Osteoblast (primary cell): ENCODE measurements at regions not wholly inside any gene's neighbourhood (a gene's known extent, or its start where the extent isn't known, plus 50 kb on each side); places are given as distances from the start of the nearest gene placed in this dataset.
"Not testable (repeated sequence)": the region's sequence is repeated elsewhere in the genome, so short reads cannot be mapped to it uniquely, and the experiment has no call there.

ENCODE experiments used
- DNase-seq: peaks from one replicate; pipeline ENCODE4 v3.0.0; 2011; ENCODE audit warnings: low spot score, mixed read lengths; ENCODE audit not compliant: insufficient read length; ENCODE audit errors: missing footprints
- H2AFZ ChIP-seq: 2 replicates; pipeline ENCODE4 v1.6.0; 2011; ENCODE audit warnings: mild to moderate bottlenecking, low read length
- H3K27ac ChIP-seq: 2 replicates; pipeline ENCODE4 v1.5.1; 2011; ENCODE audit warnings: mild to moderate bottlenecking, low read depth, low read length, moderate library complexity
- H3K27me3 ChIP-seq: 2 replicates; pipeline ENCODE4 v1.6.0; 2012; ENCODE audit warnings: mild to moderate bottlenecking, control low read depth, inconsistent platforms, low read length, moderate library complexity; ENCODE audit not compliant: insufficient read depth
- H3K36me3 ChIP-seq: 2 replicates; pipeline ENCODE4 v1.5.1; 2011; ENCODE audit warnings: mild to moderate bottlenecking, low read length, control low read depth, moderate library complexity; ENCODE audit not compliant: insufficient read depth
- H3K4me1 ChIP-seq: 2 replicates; pipeline ENCODE4 v1.5.1; 2011; ENCODE audit warnings: mild to moderate bottlenecking, low read length, control low read depth, moderate library complexity; ENCODE audit not compliant: insufficient read depth
- H3K4me2 ChIP-seq: 2 replicates; pipeline ENCODE4 v1.6.0; 2011; ENCODE audit warnings: mild to moderate bottlenecking, low read length; ENCODE audit not compliant: insufficient read depth
- H3K4me3 ChIP-seq: fragments of 200-600 bp; sonication (generic); 3 replicates; pipeline ENCODE4 v1.5.1; 2012; ENCODE audit warnings: mild to moderate bottlenecking, low read length, inconsistent platforms; ENCODE audit not compliant: insufficient read depth
- H3K79me2 ChIP-seq: 2 replicates; pipeline ENCODE4 v1.6.0; 2012; ENCODE audit warnings: mild to moderate bottlenecking, low read length, control low read depth, inconsistent platforms; ENCODE audit not compliant: insufficient read depth
- H3K9me3 ChIP-seq: 2 replicates; pipeline ENCODE4 v1.5.1; 2011; ENCODE audit warnings: low read depth, low read length, control low read depth
- H4K20me1 ChIP-seq: 2 replicates; pipeline ENCODE4 v1.6.0; 2012; ENCODE audit warnings: mild to moderate bottlenecking, low read length, control low read depth; ENCODE audit not compliant: insufficient read depth
- TF ChIP-seq, protein P1 (sequence below): IDR thresholded peaks from 2 replicates; pipeline ENCODE4 v1.5.1; 2011; ENCODE audit warnings: mild to moderate bottlenecking, low read depth, low read length, moderate library complexity; ENCODE audit errors: extremely low read depth

DNA sequence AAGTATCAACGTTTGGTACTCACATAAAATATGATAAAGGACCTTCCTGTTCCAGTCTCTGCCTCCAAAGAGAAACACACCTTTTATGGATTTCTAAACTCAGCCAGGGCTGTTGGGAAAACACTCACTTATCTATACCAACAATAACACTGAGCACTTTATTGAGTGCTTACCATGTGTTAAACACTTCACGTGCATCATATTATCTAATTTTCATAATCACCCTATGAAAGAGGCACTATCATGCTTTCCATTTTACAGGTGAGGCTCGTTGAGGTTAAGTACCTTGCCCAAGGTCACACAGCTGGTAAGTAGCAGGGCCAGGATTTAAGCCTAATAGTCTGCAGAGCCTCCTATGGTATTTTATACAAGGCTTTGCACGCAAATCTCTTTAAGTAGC, 251.5 kb upstream of the SOX9 start:
- H3K4me1 ChIP-seq = no peaks in the 10 kb centered on the region
- no peaks in the 10 kb centered on the region for H3K79me2 ChIP-seq
- H3K4me3 ChIP-seq = no peak overlapping the region
- DNase-seq = no peak
- H3K27me3 ChIP-seq = no peaks in the 10 kb centered on the region
- TF ChIP-seq, protein P1, sequence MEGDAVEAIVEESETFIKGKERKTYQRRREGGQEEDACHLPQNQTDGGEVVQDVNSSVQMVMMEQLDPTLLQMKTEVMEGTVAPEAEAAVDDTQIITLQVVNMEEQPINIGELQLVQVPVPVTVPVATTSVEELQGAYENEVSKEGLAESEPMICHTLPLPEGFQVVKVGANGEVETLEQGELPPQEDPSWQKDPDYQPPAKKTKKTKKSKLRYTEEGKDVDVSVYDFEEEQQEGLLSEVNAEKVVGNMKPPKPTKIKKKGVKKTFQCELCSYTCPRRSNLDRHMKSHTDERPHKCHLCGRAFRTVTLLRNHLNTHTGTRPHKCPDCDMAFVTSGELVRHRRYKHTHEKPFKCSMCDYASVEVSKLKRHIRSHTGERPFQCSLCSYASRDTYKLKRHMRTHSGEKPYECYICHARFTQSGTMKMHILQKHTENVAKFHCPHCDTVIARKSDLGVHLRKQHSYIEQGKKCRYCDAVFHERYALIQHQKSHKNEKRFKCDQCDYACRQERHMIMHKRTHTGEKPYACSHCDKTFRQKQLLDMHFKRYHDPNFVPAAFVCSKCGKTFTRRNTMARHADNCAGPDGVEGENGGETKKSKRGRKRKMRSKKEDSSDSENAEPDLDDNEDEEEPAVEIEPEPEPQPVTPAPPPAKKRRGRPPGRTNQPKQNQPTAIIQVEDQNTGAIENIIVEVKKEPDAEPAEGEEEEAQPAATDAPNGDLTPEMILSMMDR = no peak
- no peak overlapping the region for H3K4me2 ChIP-seq
- no peak overlapping the region for H3K27ac ChIP-seq
- no peak overlapping the region for H2AFZ ChIP-seq
- no peaks in the 10 kb centered on the region for H4K20me1 ChIP-seq
- no peaks in the 10 kb centered on the region for H3K36me3 ChIP-seq
- H3K9me3 ChIP-seq = no peaks in the 10 kb centered on the region

DNA sequence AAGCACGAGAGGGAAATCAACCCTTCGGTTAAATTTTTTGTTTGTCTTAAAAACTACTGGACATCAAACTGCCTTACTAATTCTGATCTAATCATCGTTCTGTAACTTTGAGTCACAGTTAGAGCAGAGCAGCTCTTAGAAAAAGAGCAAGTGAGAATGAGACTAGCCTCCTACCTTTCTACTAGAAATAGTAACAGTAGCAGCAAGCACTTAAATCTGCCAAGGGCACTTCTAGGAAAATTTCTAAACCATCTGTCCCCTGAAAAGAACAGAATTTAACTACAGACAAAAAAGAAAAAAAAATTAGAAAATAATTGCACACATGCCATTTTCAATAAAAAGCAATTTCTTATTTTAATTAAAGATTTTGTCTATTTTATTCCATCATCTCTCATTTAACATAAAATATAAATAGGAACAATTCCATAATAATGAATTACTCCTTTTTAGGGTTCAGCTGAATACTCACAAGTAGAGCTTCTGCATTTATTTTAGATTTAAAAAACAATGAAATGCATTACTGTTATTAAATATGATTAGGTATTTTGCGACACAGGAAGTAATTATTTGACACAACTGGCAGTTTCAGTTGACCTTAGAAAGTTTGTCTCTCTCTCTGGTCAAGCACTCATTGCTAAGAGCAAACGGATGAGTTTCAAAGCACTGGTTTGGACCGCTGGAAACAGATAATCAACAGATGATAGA, 250.8 kb upstream of the SOX9 start:
- no peaks in the 10 kb centered on the region for H3K9me3 ChIP-seq
- TF ChIP-seq, protein P1 = no peak
- no peaks in the 10 kb centered on the region for H3K27me3 ChIP-seq

DNA sequence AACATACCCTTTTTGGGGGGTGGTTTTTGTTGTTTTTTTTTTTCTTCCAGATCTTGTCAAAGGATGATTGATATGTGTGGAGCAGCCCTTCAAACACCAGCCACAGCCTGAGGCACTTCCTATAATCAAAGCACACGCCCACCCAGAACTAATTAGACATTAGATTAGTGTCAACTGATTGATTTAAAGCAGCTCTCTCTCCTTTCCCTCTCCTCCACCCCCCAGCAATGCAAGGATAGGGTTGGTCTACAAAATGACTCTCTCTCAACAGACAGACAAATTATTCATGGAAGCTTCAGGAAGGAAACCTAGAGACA, 250.3 kb upstream of the SOX9 start:
- no peaks in the 10 kb centered on the region for H3K27me3 ChIP-seq
- no peaks in the 10 kb centered on the region for H4K20me1 ChIP-seq
- no peak overlapping the region for H2AFZ ChIP-seq
- H3K4me2 ChIP-seq = no peak overlapping the region
- no peaks in the 10 kb centered on the region for H3K4me1 ChIP-seq
- TF ChIP-seq, protein P1 = no peak
- no peak for DNase-seq
- H3K9me3 ChIP-seq = no peaks in the 10 kb centered on the region
- no peaks in the 10 kb centered on the region for H3K36me3 ChIP-seq
- H3K4me3 ChIP-seq = no peak overlapping the region
- H3K79me2 ChIP-seq = no peaks in the 10 kb centered on the region
- H3K27ac ChIP-seq = no peak overlapping the region

More for the DNA sequence above, 250.8 kb upstream of the SOX9 start:
- no peaks in the 10 kb centered on the region for H3K36me3 ChIP-seq
- no peaks in the 10 kb centered on the region for H3K79me2 ChIP-seq
- no peak overlapping the region for H2AFZ ChIP-seq
- DNase-seq = no peak
- no peaks in the 10 kb centered on the region for H3K4me1 ChIP-seq
- H4K20me1 ChIP-seq = no peaks in the 10 kb centered on the region
- H3K4me2 ChIP-seq = no peak overlapping the region
- no peak overlapping the region for H3K27ac ChIP-seq
- no peak overlapping the region for H3K4me3 ChIP-seq

DNA sequence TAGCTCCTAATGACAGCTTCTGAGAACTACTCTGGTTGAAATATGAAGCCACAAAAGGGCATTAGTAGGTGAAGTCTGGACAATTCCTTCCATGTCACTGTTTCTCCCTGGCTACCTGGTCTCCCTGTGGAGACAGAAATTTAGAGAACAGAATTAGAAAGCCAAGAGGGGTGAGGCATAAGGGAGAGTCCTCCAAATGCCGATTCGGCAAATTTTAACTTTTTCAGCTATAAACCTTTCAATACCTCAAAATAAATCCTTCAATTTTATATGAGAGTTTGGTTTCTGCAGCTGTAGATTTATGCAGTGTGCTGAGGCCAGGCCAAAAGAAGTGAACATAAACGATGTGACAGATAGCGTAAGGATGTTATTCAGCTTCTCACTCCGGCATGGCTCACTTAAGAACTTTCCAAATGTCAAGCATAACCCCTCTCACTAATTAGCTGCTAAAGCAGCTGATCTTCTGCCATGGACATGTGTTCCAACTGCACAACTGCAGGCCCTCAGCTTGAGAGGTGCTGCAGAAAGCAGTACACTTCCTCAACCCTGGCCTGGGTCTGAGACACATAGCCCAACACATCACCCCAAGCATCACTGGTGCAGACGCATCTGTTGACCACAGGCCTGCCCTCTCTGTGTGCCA, 247.9 kb upstream of the SOX9 start:
- DNase-seq = no peak
- Histone ChIP-seq H3K27ac (no peak overlapping the region), H2AFZ (no peak overlapping the region), H3K9me3 (no peaks in the 10 kb centered on the region), H3K4me1 (no peaks in the 10 kb centered on the region), H3K4me2 (no peak overlapping the region), H3K36me3 (no peaks in the 10 kb centered on the region), H4K20me1 (no peaks in the 10 kb centered on the region), H3K79me2 (no peaks in the 10 kb centered on the region), H3K4me3 (no peak overlapping the region), H3K27me3 (no peaks in the 10 kb centered on the region)
- TF ChIP-seq, protein P1 = no peak

DNA sequence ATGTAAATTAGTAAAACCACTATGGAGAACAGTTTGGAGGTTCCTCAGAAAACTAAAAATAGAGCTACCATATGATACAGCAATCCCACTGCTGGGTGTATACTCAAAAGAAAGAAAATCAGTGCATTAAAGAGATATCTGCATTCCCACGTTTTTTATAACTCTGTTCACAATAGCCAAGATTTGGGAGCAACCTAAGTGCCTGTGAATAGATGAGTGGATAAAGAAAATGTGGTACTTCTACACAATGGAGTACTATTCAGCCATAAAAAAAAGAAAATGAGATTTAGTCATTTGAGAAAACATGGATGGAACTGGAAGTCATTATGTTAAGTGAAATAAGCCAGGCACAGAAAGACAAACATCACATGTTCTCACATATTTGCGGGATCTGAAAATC, 246.0 kb upstream of the SOX9 start:
- H3K27me3 ChIP-seq, DNase-seq, H2AFZ ChIP-seq, H3K27ac ChIP-seq, H4K20me1 ChIP-seq, H3K4me1 ChIP-seq, H3K4me3 ChIP-seq, H3K79me2 ChIP-seq, H3K9me3 ChIP-seq, H3K36me3 ChIP-seq, H3K4me2 ChIP-seq: not testable (repeated sequence)
